ENCODE measurements at regions not wholly inside any gene's neighbourhood (a gene's known extent, or its start where the extent isn't known, plus 50 kb on each side); places are given as distances from the start of the nearest gene placed in this dataset.

DNA sequence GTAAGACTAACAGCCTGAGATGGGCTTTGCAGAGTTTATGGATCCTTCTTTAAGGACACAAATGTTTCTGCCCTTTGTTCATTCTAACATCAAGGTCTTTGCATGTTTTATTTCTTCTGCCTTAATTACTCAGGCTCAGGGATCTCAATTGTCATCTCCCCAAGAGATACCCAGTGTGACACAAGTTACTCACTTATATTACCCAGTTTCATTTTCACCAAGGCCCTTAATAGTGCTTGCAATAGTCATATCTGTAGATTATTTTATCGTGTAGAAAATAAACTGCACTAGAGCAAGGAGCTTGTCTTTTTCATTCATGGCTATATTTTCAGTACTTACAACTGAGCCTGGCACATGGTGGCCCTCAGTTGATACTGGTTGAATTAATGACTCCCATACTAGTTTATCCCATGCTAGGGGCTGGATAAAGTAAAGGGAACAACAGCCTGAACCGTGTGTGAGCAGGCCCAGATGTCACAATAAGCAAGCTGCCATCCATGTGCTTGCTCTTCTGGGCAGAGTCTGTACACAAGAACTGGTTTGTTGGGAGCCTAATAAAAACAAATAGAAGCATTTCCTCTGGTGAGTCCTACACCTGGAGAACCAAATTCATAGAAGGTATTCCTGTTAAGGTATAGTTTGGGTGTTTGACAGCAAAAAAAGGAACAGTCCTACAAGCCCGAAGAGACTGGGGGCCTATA lies 112.5 kb upstream of the CD180 start:
- no peak for DNase-seq

- DNase-seq, result no peak
Observed at GRCh38 chr5:67306965-67307607, 110.5 kb upstream of the CD180 start.

- DNase-seq, result no peak
Observed at GRCh38 chr5:67305913-67306710, 109.5 kb upstream of the CD180 start.

DNA sequence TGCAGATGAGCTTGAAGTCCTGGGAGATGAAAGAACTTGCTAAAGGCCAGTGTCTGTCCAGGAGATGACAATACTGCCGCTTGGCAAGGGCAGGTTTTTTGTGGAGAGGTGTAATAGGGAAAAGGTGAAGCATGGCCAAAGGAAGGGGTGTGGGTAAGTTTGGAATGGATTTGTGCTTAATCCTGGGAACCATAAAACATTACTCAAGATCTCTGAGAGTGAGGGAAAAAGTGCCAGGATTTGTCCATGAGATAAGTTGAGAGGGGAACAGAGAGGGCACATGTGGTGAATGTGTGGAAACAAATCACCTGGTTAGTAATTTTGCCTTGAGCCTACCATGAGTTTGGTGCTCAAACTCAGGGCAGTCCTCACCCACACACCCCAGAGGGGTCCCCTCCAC lies 108.8 kb upstream of the CD180 start:
- DNase-seq, result no peak

- no peak for DNase-seq
Observed at GRCh38 chr5:67303356-67303755, 106.8 kb upstream of the CD180 start.

DNA sequence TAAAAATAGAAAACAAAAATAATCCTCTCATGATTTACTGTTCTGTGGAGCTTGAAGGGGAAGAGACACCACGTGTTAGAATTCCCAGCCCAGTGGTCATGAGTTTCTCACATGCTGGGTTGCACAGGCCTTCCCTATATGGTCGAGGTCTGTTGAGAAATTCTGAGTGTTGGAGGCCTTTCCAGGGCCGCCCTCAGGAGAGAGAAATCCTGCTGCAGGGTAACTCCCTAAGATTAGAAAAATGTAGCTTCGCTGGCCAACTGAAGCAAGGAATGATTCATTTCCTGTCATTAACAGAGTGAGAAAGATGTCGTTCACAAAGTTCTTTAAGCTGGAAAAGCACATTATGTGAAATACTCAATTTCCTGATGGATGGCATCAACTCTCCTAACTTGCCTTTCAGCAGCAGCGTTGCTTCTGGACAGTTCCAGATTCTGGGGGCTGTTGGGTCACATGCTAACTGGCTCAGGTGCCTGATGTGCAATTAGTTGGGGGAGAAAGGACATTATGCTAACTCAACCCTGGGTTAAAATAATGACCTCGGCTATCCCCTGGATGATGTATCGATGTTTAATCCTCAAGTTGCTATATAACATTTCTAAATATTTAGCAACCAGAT lies 104.8 kb upstream of the CD180 start:
- no peak for DNase-seq

GRCh38 chr5:67300326-67300725 lies 103.7 kb upstream of the CD180 start:
- no peak for DNase-seq

DNA sequence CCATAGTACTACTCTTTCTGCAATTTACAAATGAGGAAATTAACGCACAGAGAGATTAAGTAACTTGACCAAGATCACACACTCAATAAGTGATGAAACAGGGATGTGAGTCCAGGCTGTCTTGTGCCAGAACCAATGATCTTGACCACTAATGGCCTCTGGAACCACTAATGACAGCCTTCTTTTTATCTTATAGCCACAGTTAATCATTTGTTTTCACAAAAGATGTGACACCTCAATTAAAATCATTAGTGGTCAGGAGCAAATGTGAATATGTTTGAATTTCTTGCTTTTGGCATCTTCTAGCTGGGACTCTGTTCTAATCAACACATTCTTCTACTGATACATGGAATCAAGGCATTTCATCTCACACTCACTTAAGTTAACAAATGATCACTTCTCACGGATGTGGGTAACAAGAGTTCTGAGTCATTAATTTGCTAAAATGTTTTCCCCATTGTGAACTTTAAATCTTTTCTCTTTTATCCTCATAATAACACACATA lies 102.7 kb upstream of the CD180 start:
- no peak for DNase-seq

DNA sequence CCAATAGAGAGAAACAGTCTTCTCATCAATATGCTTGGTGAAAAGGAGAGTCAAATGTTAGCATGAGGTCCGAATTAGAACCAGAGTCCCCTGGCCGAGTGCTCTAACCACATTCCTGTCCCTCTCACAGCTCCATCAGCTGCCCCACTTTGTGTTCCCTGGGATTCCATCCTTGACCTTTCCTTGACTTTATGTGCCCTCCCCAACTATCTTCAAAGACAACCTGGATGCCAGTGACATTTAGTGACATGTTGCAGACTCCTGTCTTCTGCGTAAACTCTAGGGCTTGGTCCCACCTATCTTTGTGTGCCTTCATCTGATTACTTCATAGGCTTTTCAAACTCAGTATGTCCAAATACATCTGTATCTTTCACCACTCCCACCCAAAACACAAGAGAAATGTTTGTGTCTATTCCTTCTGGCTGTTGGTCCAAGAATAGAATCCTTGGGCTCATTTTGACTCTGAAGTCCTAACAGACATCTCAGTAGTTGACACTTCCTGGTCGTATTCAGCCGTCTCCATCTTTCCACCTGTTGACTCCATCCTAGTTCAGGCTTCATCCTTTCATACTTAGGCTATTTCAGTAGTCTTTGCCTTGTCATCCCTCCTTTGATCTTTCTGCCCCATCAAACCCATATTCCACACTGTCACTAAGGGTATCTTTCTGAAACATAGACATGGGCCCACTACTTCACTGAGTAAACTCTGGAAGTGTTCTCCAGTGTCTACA lies 101.4 kb upstream of the CD180 start:
- DNase-seq, result no peak

DNA sequence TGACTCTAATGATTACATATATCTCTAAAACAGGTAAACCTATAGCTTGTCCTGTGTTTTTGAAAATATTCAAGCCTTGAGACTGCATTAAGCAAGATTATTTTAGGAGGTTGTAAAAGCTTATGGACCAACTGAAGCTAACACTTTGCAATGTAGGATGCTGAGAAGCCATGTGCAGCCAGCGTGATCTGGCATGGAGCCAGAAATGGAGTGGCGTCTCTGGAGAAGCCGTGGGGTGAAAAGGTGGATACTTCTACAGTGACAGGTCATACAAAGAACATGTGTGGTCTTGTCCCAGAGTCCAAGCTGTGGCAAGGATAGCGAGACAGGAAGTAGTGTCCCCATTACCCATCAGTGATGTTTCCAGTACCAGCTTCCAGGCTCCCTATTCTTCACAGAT lies 100.8 kb upstream of the CD180 start:
- peak in 1 of 2 experiments; percentile 11 for DNase-seq

- DNase-seq, result no peak
Observed at GRCh38 chr5:67294266-67294938, 97.8 kb upstream of the CD180 start.

GRCh38 chr5:67293226-67293625 lies 96.6 kb upstream of the CD180 start:
- DNase-seq, result no peak

DNA sequence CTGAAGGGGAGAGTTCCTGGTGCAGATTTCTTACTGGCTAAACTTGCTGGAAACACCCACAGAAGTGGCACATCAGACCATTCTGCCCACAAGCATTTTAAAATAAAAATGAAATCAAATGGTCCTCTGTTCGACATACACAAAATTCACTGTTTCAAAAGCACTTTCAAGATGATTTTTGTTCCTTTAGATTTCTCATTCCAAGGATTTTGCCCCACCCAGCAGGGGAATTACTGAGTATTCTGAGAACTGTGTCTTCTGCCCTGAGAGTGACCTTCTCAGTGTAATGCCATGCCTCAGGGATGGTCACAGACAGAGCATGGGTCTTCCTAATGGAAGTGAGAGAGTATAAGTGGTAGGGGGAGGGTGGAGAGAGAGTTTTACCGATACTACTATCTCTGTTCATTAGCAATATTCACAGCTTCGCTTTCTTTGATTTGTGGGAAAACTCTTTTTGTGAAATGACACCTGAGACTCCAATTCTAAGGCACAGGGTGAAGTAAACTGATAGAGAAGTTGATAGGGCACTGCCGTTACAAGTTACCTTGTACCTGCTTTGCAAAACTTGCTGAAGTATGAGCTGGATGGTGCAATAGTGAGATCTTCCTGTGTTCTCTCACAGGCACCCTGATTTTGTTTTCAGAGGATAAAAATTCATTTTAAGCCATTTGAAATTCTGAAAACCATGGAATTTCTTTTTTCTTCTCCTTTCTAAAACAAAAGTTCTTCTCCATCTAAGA lies 95.8 kb upstream of the CD180 start:
- no peak for DNase-seq

GRCh38 chr5:67291671-67292070 lies 95.1 kb upstream of the CD180 start:
- DNase-seq, result no peak

GRCh38 chr5:67291066-67291465 lies 94.5 kb upstream of the CD180 start:
- DNase-seq, result no peak

DNA sequence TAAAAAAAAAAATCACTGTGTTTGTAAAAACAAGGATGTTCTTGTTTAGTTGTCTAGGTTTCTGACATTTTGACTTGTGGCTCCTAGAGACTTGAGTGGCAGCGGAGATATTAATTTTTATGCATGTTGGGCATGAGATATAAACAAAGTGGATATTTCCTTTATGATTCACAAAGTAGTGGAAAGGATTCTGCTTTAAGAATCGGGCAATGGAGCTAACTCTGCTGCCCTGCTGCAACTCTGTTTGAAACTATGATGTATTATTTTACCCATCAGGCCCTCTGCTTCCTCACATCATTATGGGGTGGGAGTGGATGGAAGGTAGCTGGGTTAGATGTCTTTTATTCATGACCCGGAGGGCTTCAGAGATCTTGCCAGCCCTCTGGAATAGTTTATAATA lies 94.1 kb upstream of the CD180 start:
- no peak for DNase-seq

DNA sequence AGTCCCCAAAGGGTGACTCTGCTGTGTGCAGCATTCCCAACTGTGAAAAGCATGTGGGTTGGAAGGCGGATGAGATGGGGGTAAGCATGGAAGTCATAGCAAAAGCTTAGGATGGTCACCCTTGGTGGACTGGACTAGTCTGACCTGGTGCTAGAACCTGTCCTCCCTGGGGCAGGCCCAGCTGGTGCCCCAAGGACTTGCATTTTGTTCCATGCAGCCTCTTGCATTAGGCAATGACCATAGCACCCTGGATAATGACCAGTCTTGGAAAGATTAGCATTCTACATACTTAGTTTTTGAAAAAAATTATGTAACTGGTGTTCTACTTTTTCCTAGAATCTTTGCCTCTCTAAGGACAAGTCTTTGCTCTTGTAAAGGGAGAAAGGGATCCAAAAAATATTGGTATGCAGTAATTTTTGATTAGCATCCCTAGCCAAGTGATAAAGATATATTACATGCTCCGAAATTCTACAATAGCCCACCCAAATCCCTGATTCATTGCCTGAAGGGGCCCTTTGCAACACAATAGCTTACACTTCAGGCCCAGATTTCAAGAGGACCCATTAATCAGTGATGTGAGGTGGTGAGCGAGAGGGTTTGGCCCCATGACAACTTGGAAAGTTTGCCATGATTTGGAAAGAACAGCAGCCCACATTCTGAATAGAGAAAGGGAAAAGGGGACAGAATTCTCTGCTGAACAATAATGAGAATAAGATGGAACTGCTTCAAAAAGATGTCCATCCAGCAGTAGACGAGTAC lies 93.3 kb upstream of the CD180 start:
- no peak for DNase-seq

- DNase-seq, result no peak
Observed at GRCh38 chr5:67287510-67288268, 91.1 kb upstream of the CD180 start.

- no peak for DNase-seq
Observed at GRCh38 chr5:67286006-67286405, 89.4 kb upstream of the CD180 start.

DNA sequence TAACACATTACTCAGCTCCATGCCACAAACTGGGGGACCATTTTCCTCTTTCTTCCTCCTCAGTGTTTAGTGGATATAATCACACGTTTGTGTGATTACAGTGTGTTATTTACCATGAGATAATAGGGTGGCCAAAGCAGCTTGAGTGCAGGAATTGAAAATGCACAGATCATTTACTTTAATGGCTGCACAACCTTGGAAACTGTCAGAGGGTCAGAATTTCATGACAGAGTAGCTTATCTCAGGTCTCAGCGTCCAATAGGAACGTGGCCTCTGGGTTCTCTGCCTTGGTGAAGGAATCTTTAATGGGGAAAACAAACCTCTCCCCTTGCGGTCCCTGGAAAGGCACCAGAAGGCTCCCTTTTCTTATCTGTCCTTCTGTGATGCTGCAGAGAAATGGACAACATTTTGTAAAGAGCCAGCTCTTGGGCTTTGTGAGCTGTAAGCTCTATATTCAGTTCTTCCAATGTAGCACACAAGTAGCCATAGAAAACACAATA lies 87.4 kb upstream of the CD180 start:
- DNase-seq, result no peak

Data from SHP77 (cell line).